B cell (primary cell): ENCODE measurements at regions not wholly inside any gene's neighbourhood (a gene's known extent, or its start where the extent isn't known, plus 50 kb on each side); places are given as distances from the start of the nearest gene placed in this dataset.

Source experiments
- ATAC-seq: fragments of 200-7000 bp; cut with Tn5 transposase; one replicate; pipeline ENCODE4 v1.10.0; 2021; ENCODE audit warnings: low read depth, mild to moderate bottlenecking, moderate number of reproducible peaks, moderate library complexity
- CTCF ChIA-PET: fragments of 350-600 bp; sonication (Branson Sonifier 250); formaldehyde crosslinking; loops from one replicate; lab custom pipeline; 2021; ENCODE audit warnings: antibody characterized with exemption, inconsistent platforms; lab: Charles Lee
- POLR2A ChIA-PET: fragments of 350-600 bp; sonication (Branson Sonifier 250); formaldehyde crosslinking; loops from one replicate; lab custom pipeline; 2021; ENCODE audit warnings: antibody characterized with exemption; lab: Charles Lee
- DNase-seq: peaks from one replicate; pipeline ENCODE4 v3.0.0; 2013
- H2AFZ ChIP-seq: 2 replicates; pipeline ENCODE4 v1.6.1; 2012; ENCODE audit warnings: mild to moderate bottlenecking, low read depth, low read length; ENCODE audit not compliant: insufficient read depth, poor library complexity, severe bottlenecking
- H3K27ac ChIP-seq, 2 donors: 1 replicate in 1 of 2; 2 replicates in 1 of 2; pipeline ENCODE4 v1.5.1; 2012 to 2013; ENCODE audit warnings: low read length in 2 of 2, mild to moderate bottlenecking in 2 of 2, moderate library complexity in 1 of 2
- H3K27me3 ChIP-seq, 4 experiments: fragments of 200-600 bp in 1 of 4; sonication (generic) in 1 of 4; replicated peaks in 1 of 4; 1 replicate in 2 of 4; 2 replicates in 2 of 4; pipeline versions ENCODE4 v1.6.1 to v1.7.0; 2013 to 2016; ENCODE audit warnings: low read length in 3 of 4, mild to moderate bottlenecking in 2 of 4, mixed read lengths in 1 of 4, moderate library complexity in 1 of 4; ENCODE audit not compliant: insufficient read depth in 4 of 4, control insufficient read depth in 3 of 4; ENCODE audit errors: control extremely low read depth in 1 of 4
- H3K36me3 ChIP-seq, 2 experiments: replicated peaks in 1 of 2; 1 replicate in 1 of 2; 2 replicates in 1 of 2; pipeline versions ENCODE4 v1.6.1 to v1.7.1; 2013; ENCODE audit warnings: low read length in 1 of 2; ENCODE audit not compliant: insufficient read depth in 2 of 2, control insufficient read depth in 1 of 2; ENCODE audit errors: control extremely low read depth in 1 of 2, extremely low read depth in 1 of 2
- H3K4me1 ChIP-seq, 2 donors: fragments of 200-600 bp in 1 of 2; sonication (generic) in 1 of 2; 1 replicate in 1 of 2; 2 replicates in 1 of 2; pipeline versions ENCODE4 v1.5.1 to v1.6.1; 2013 to 2017; ENCODE audit warnings: low read length in 2 of 2; ENCODE audit not compliant: control insufficient read depth in 2 of 2, insufficient read depth in 2 of 2
- H3K4me2 ChIP-seq: replicated peaks from 2 replicates; pipeline ENCODE3; 2012; ENCODE audit warnings: mild to moderate bottlenecking, low read depth, low read length; ENCODE audit not compliant: poor library complexity, severe bottlenecking
- H3K4me3 ChIP-seq, 5 experiments: fragments of 200-600 bp in 1 of 5; sonication (generic) in 1 of 5; 1 replicate in 3 of 5; 2 replicates in 2 of 5; pipeline versions ENCODE4 v1.5.1 to v1.7.0; 2011 to 2016; ENCODE audit warnings: low read length in 4 of 5, mild to moderate bottlenecking in 4 of 5, low read depth in 2 of 5, control low read depth in 1 of 5, moderate library complexity in 1 of 5; ENCODE audit not compliant: insufficient read depth in 1 of 5; ENCODE audit errors: control extremely low read depth in 1 of 5, extremely low read depth in 1 of 5
- H3K79me2 ChIP-seq: fragments of 200-600 bp; sonication (generic); one replicate; pipeline ENCODE4 v1.6.0; 2016; ENCODE audit warnings: low read length; ENCODE audit not compliant: control insufficient read depth, insufficient read depth
- H3K9ac ChIP-seq: fragments of 200-600 bp; sonication (generic); 2 replicates; pipeline ENCODE4 v1.6.1; 2017; ENCODE audit warnings: mild to moderate bottlenecking, low read length, moderate library complexity
- H3K9me3 ChIP-seq, 3 donors: one replicate each; pipeline versions ENCODE4 v1.6.1 to v1.7.1; 2013; ENCODE audit warnings: low read length in 2 of 3; ENCODE audit not compliant: control insufficient read depth in 2 of 3, insufficient read depth in 1 of 3; ENCODE audit errors: control extremely low read depth in 1 of 3
- H4K20me1 ChIP-seq: 2 replicates; pipeline ENCODE4 v1.6.0; 2012; ENCODE audit warnings: mild to moderate bottlenecking, low read length; ENCODE audit not compliant: insufficient read depth, control insufficient read depth, poor library complexity, severe bottlenecking
- H3K27ac Mint-ChIP-seq: one replicate; pipeline ENCODE4 v1.8.0; 2021; ENCODE audit warnings: mixed read lengths
- H3K27me3 Mint-ChIP-seq: one replicate; pipeline ENCODE4 v1.8.0; 2021; ENCODE audit warnings: mixed read lengths
- H3K4me1 Mint-ChIP-seq: one replicate; pipeline ENCODE4 v1.8.0; 2021; ENCODE audit warnings: mixed read lengths
- H3K4me3 Mint-ChIP-seq: one replicate; pipeline ENCODE4 v1.8.0; 2021; ENCODE audit warnings: mixed read lengths
- H3K9me3 Mint-ChIP-seq: one replicate; pipeline ENCODE4 v1.8.0; 2022; ENCODE audit warnings: mixed read lengths; ENCODE audit not compliant: insufficient read depth
- CTCF ChIP-seq: fragments of 200-600 bp; IDR thresholded peaks from one replicate; pipeline ENCODE4 v1.8.0; 2022; ENCODE audit warnings: antibody characterized with exemption, mild to moderate bottlenecking
- EZH2 ChIP-seq: IDR thresholded peaks from 2 replicates; pipeline ENCODE4 v1.6.1; 2012; ENCODE audit warnings: borderline replicate concordance, low read depth, mild to moderate bottlenecking, moderate library complexity, low read length; ENCODE audit not compliant: insufficient read depth, poor library complexity, severe bottlenecking
- WGBS: methylation state at CpG from one replicate; pipeline ENCODE4 v1.1.5; 2013; ENCODE audit warnings: missing lambda C conversion rate; ENCODE audit not compliant: insufficient coverage; 5-methylcytosine and 5-hydroxymethylcytosine counted together
- intact Hi-C: fragments of 100-400 bp; cut with micrococcal nuclease; formaldehyde crosslinking; loops from one replicate; pipeline ENCODE4 v1.10.0; 2022

- WGBS: 96% methylated on average over 4 of the region's 5 CpGs
- DNase-seq (no peak), ATAC-seq (no peak)
- POLR2A ChIA-PET: interaction anchor here (0.7 kb wide), 1 partner anchor 168 kb away, joined by 3 read pairs; no protein-coding TSS in a partner anchor
- TF ChIP-seq EZH2: no peak
- no peak for TF ChIP-seq CTCF
- H3K4me1 Mint-ChIP-seq: peaks cover 26% of the 10 kb centered on the region
- Histone ChIP-seq H3K9ac (no peak overlapping the region), H3K79me2 (no peaks in the 10 kb centered on the region), H3K36me3 (no peaks in the 10 kb centered on the region), H3K4me1 (peaks cover 17 to 28% of the 10 kb centered on the region in 2 donors), H3K9me3 (no peaks in the 10 kb centered on the region), H3K4me2 (no peak overlapping the region), H3K27me3 (no peaks in the 10 kb centered on the region), H4K20me1 (no peaks in the 10 kb centered on the region), H2AFZ (no peak overlapping the region), H3K4me3 (no peak overlapping the region), H3K27ac (no peak overlapping the region)
- no peaks in the 10 kb centered on the region for H3K9me3 Mint-ChIP-seq
- no peak overlapping the region for H3K4me3 Mint-ChIP-seq
- CTCF ChIA-PET: no interaction called here
- no peak overlapping the region for H3K27ac Mint-ChIP-seq
- H3K27me3 Mint-ChIP-seq: peaks cover 3% of the 10 kb centered on the region
- intact Hi-C loops: no loop called here
Observed at GRCh38 chr6:15147827-15148226, 98.0 kb upstream of the JARID2 start.

- POLR2A ChIA-PET: interaction anchor here (0.7 kb wide), 1 partner anchor 169 kb away, joined by 3 read pairs; no protein-coding TSS in a partner anchor
- H3K36me3 ChIP-seq: no peaks in the 10 kb centered on the region
- intact Hi-C loops: no loop called here
- DNase-seq: no peak
- 82% methylated on average over 3 of the region's 8 CpGs for WGBS
- no peak overlapping the region for H3K9ac ChIP-seq
- CTCF ChIA-PET: no interaction called here
- no peaks in the 10 kb centered on the region for H3K27me3 ChIP-seq
- Mint-ChIP-seq H3K27ac (peak overlapping the region; percentile 12), H3K4me1 (peaks cover 26% of the 10 kb centered on the region), H3K9me3 (no peaks in the 10 kb centered on the region), H3K27me3 (no peaks in the 10 kb centered on the region), H3K4me3 (peak overlapping the region; percentile 12)
- H3K79me2 ChIP-seq: no peaks in the 10 kb centered on the region
- peak; percentile 21 for ATAC-seq
- H2AFZ ChIP-seq: no peak overlapping the region
- TF ChIP-seq EZH2: no peak
- no peak for TF ChIP-seq CTCF
- H3K27ac ChIP-seq: no peak overlapping the region
- no peak overlapping the region for H3K4me2 ChIP-seq
- no peak overlapping the region for H3K4me3 ChIP-seq
- no peaks in the 10 kb centered on the region for H3K9me3 ChIP-seq
- H3K4me1 ChIP-seq: peaks cover 17 to 28% of the 10 kb centered on the region in 2 donors
- H4K20me1 ChIP-seq: no peaks in the 10 kb centered on the region
Observed at GRCh38 chr6:15148356-15148946, 97.4 kb upstream of the JARID2 start.
